Gastrocnemius medialis (tissue), 4 donors: ENCODE measurements at regions not wholly inside any gene's neighbourhood (a gene's known extent, or its start where the extent isn't known, plus 50 kb on each side); places are given as distances from the start of the nearest gene placed in this dataset.

Experiments used
- ATAC-seq, 2 donors: fragments of 150-250 bp; one replicate each; pipeline ENCODE4 v1.9.1; 2016
- DNase-seq, 2 donors: peaks; one replicate each; pipeline ENCODE4 v3.0.0-alpha.2; 2019
- H3K27ac ChIP-seq, 4 donors: fragments of 200-600 bp; sonication (generic); 1 replicate in 1 of 4; 2 replicates in 3 of 4; pipeline ENCODE4 v1.5.1; 2016 to 2018; ENCODE audit warnings: mild to moderate bottlenecking in 2 of 4, moderate library complexity in 1 of 4
- H3K27me3 ChIP-seq, 3 donors: fragments of 200-600 bp; sonication (generic) in 2 of 3; 1 replicate in 1 of 3; 2 replicates in 2 of 3; pipeline versions ENCODE4 v1.5.1 to v1.6.0; 2016 to 2019; ENCODE audit warnings: mild to moderate bottlenecking in 1 of 3, moderate library complexity in 1 of 3
- H3K36me3 ChIP-seq, 2 donors: fragments of 200-600 bp; sonication (generic) in 1 of 2; one replicate each; pipeline ENCODE4 v1.5.1; 2017 to 2018
- H3K4me1 ChIP-seq, 2 donors: fragments of 200-600 bp; sonication (generic) in 1 of 2; one replicate each; pipeline ENCODE4 v1.5.1; 2016 to 2017; ENCODE audit warnings: mild to moderate bottlenecking in 2 of 2
- H3K4me3 ChIP-seq, 4 donors: fragments of 200-600 bp; sonication (generic) in 3 of 4; 1 replicate in 1 of 4; 2 replicates in 3 of 4; pipeline ENCODE4 v1.5.1; 2016 to 2019; ENCODE audit warnings: mild to moderate bottlenecking in 2 of 4
- H3K9me3 ChIP-seq, 3 donors: fragments of 200-600 bp; sonication (generic) in 2 of 3; 1 replicate in 1 of 3; 2 replicates in 2 of 3; pipeline ENCODE4 v1.5.1; 2016 to 2019
- POLR2A ChIP-seq, 2 donors: fragments of 450-650 bp; IDR thresholded peaks; one replicate each; pipeline ENCODE4 v1.6.1; 2017; ENCODE audit warnings: antibody characterized with exemption in 2 of 2, mild to moderate bottlenecking in 2 of 2, moderate library complexity in 2 of 2
- in situ Hi-C, 4 donors: fragments of 200-750 bp; cut with MboI; loops; one replicate each; pipeline versions ENCODE4 v1.15.0 to v1.8.0; 2017; ENCODE audit warnings: low sequenced_read_pairs in 4 of 4
- intact Hi-C: fragments of 100-400 bp; cut with DNase I; formaldehyde crosslinking; loops from one replicate; pipeline ENCODE4 v1.15.1; 2023; ENCODE audit warnings: low total_unique reads
- TF ChIP-seq, protein P1 (sequence below), 5 experiments: fragments of 450-650 bp in 3 of 5; fragments of 200-600 bp in 2 of 5; sonication (generic) in 2 of 5; IDR thresholded peaks in 4 of 5; conservative IDR thresholded peaks in 1 of 5; 1 replicate in 4 of 5; 2 replicates in 1 of 5; pipeline ENCODE4 v1.5.1; 2016 to 2019; ENCODE audit warnings: antibody characterized with exemption in 5 of 5, mild to moderate bottlenecking in 3 of 5, moderate library complexity in 3 of 5

DNA sequence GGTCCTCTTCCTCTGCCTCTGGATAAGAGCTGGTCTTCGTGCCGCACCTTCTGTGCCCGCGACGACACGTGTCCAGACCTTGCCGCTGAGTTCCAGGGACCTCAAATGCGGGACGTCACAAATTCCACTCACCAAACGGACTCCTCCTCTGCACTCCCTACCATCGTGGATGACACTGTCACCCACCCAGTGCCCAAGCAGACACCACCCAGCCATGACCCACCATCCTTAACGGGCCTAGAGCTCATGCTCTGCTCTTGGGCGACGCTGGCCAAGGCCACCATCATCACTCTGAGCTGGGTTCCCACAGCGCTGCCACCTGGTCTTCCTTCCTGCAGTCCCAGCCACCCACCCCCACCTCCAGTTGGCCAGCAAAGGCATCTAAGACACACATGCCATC, 96.4 kb upstream of the RPL38 start:
- H3K9me3 ChIP-seq: no peaks in the 10 kb centered on the region
- no peaks in the 10 kb centered on the region for H3K36me3 ChIP-seq
- intact Hi-C loops: no loop called here
- H3K4me1 ChIP-seq: no peaks in the 10 kb centered on the region
- in situ Hi-C loops: no loop called here
- H3K27me3 ChIP-seq: peaks cover 0 to 12% (median 3%) of the 10 kb centered on the region in 3 donors
- ATAC-seq (no peak), DNase-seq (no peak)
- H3K4me3 ChIP-seq: no peak overlapping the region
- no peak overlapping the region for H3K27ac ChIP-seq
- TF ChIP-seq, protein P1, sequence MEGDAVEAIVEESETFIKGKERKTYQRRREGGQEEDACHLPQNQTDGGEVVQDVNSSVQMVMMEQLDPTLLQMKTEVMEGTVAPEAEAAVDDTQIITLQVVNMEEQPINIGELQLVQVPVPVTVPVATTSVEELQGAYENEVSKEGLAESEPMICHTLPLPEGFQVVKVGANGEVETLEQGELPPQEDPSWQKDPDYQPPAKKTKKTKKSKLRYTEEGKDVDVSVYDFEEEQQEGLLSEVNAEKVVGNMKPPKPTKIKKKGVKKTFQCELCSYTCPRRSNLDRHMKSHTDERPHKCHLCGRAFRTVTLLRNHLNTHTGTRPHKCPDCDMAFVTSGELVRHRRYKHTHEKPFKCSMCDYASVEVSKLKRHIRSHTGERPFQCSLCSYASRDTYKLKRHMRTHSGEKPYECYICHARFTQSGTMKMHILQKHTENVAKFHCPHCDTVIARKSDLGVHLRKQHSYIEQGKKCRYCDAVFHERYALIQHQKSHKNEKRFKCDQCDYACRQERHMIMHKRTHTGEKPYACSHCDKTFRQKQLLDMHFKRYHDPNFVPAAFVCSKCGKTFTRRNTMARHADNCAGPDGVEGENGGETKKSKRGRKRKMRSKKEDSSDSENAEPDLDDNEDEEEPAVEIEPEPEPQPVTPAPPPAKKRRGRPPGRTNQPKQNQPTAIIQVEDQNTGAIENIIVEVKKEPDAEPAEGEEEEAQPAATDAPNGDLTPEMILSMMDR (IDR thresholded peaks at IDR 0.05 in 4 of 5, conservative IDR thresholded peaks at IDR 0.05 in 1 of 5): no peak
- TF ChIP-seq POLR2A (IDR thresholded peaks at IDR 0.05): no peak

DNA sequence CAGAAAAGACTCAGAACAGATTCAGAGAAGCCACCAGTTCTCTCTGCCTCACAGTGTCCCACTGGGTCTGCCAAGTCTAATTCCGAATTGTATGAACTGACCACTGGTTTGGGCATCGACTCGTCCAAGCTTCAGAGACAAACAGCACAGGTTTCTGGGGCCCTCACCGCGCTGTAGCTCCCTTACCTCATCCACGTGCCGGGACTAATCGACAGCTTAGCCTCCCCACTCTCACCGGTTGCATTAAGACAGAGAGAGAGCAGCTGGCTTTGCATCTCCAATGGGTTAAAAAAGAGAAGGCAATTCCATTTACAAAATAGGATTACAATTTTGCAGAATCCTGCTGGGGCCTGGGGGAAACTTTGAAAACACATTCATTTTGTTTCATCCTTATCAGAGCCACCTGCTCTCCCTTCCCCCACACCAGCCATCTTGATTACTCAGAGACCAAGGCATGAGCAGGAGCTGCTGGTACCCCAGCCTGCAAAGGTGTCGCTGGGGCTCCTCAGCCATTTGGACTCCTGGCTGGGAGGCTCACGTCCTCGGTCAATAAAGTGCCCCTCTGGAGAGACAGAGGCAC, 95.3 kb upstream of the RPL38 start:
- no peak overlapping the region for H3K4me3 ChIP-seq
- TF ChIP-seq, protein P1 (IDR thresholded peaks at IDR 0.05 in 4 of 5, conservative IDR thresholded peaks at IDR 0.05 in 1 of 5): no peak
- TF ChIP-seq POLR2A (IDR thresholded peaks at IDR 0.05): no peak
- H3K36me3 ChIP-seq: no peaks in the 10 kb centered on the region
- in situ Hi-C loops: no loop called here
- DNase-seq: no peak
- no peak overlapping the region for H3K27ac ChIP-seq
- ATAC-seq: no peak
- intact Hi-C loops: no loop called here
- H3K9me3 ChIP-seq: no peaks in the 10 kb centered on the region
- H3K4me1 ChIP-seq: no peaks in the 10 kb centered on the region
- peaks cover 0 to 12% (median 0%) of the 10 kb centered on the region in 3 donors for H3K27me3 ChIP-seq

DNA sequence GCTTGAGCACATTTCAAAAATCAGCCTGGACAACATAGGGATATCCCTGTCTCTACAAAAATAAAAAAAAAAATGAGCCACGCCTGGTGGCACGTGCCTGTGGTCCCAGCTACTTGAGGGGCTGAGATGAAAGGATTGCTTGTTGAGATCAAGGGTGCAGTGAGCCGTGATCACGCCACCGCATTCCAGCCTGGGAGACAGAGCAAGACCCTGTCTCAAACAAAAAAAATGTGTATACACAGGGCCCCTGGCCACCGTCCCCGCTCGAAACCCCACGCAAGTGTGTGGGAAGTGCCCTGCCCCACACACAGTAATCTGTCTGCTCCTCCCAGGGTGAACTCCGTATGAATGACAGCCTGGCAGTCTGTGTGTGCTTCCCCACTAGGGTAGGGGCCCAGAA, 93.0 kb upstream of the RPL38 start:
- Histone ChIP-seq H3K9me3 (no peaks in the 10 kb centered on the region), H3K4me3 (no peak overlapping the region), H3K36me3 (no peaks in the 10 kb centered on the region), H3K27me3 (peaks cover 0 to 21% (median 8%) of the 10 kb centered on the region in 3 donors), H3K4me1 (no peaks in the 10 kb centered on the region), H3K27ac (no peak overlapping the region)
- TF ChIP-seq POLR2A (IDR thresholded peaks at IDR 0.05): no peak
- TF ChIP-seq, protein P1 (IDR thresholded peaks at IDR 0.05 in 4 of 5, conservative IDR thresholded peaks at IDR 0.05 in 1 of 5): no peak
- ATAC-seq (no peak), DNase-seq (no peak)
- in situ Hi-C loops: no loop called here
- intact Hi-C loops: no loop called here

DNA sequence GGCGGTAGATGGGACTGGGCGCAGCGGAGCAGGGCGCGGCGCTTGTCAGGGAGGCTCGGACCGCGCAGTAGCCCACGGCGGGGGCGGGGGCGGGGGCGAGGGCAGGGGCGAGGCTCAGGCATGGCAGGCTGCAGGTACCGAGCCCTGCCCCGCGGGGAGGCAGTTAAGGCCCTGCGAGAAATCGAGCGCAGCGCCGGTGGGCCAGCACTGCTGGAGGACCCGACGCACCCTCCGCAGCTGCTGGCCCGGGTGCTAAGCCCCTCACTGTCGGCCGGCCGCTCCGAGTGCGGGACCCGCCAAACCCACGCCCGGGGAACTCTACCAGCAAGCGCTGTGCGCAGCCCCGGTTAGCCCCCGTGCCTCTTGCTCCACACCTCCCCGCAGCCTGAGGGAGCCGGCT, 90.2 kb upstream of the RPL38 start:
- no peaks in the 10 kb centered on the region for H3K4me1 ChIP-seq
- DNase-seq (no peak), ATAC-seq (no peak)
- H3K36me3 ChIP-seq: no peaks in the 10 kb centered on the region
- no peak for TF ChIP-seq POLR2A (IDR thresholded peaks at IDR 0.05)
- TF ChIP-seq, protein P1 (IDR thresholded peaks at IDR 0.05 in 4 of 5, conservative IDR thresholded peaks at IDR 0.05 in 1 of 5): no peak
- H3K27ac ChIP-seq: no peak overlapping the region
- no peak overlapping the region for H3K4me3 ChIP-seq
- no peaks in the 10 kb centered on the region for H3K9me3 ChIP-seq
- intact Hi-C loops: no loop called here
- peaks cover 0 to 32% (median 13%) of the 10 kb centered on the region in 3 donors for H3K27me3 ChIP-seq
- in situ Hi-C loops: no loop called here

DNA sequence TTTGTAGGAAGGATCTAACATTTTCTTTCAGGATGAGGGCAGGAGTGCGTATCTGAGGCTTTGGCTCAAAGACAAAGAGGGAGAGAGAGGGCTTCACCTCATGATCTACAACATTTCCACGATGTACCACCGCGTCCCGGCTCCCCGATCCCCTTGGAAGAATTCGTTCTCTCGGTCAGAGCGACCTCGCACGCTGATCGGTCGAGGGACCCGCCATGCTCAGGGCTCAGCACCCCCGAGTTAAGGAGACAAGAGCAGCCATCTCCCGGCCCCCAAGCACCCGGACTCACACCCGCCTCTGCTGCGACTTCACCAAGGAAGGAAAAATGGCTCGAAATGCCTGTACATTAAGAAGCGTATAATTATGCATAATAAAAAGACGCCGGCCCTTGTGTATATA, 89.5 kb upstream of the RPL38 start:
- ATAC-seq (no peak), DNase-seq (no peak)
- H3K4me1 ChIP-seq: no peaks in the 10 kb centered on the region
- H3K9me3 ChIP-seq: no peaks in the 10 kb centered on the region
- in situ Hi-C loops: no loop called here
- peaks cover 0 to 30% (median 13%) of the 10 kb centered on the region in 3 donors for H3K27me3 ChIP-seq
- no peak overlapping the region for H3K27ac ChIP-seq
- H3K4me3 ChIP-seq: no peak overlapping the region
- no peaks in the 10 kb centered on the region for H3K36me3 ChIP-seq
- intact Hi-C loops: no loop called here
- TF ChIP-seq POLR2A (IDR thresholded peaks at IDR 0.05): no peak
- TF ChIP-seq, protein P1 (IDR thresholded peaks at IDR 0.05 in 4 of 5, conservative IDR thresholded peaks at IDR 0.05 in 1 of 5): no peak
